CD14-positive monocyte (primary cell): ENCODE measurements at regions not wholly inside any gene's neighbourhood (a gene's known extent, or its start where the extent isn't known, plus 50 kb on each side); places are given as distances from the start of the nearest gene placed in this dataset.

Experiments used
- DNase-seq, 3 donors: peaks; one replicate each; pipeline ENCODE4 v3.0.0-alpha.2; 2011 to 2022
- H2AFZ ChIP-seq: 2 replicates; pipeline ENCODE4 v1.6.0; 2012; ENCODE audit warnings: mild to moderate bottlenecking, low read depth, low read length, inconsistent platforms; ENCODE audit not compliant: insufficient read depth, poor library complexity, severe bottlenecking
- H3K27ac ChIP-seq, 2 donors: 1 replicate in 1 of 2; 2 replicates in 1 of 2; pipeline ENCODE4 v1.5.1; 2012 to 2013; ENCODE audit warnings: low read length in 2 of 2, control low read depth in 1 of 2, inconsistent platforms in 1 of 2, low read depth in 1 of 2, mild to moderate bottlenecking in 1 of 2
- H3K27me3 ChIP-seq, 2 donors: one replicate each; pipeline versions ENCODE4 v1.6.0 to v1.6.1; 2011 to 2013; ENCODE audit warnings: low read length in 2 of 2; ENCODE audit not compliant: control insufficient read depth in 2 of 2, insufficient read depth in 2 of 2
- H3K36me3 ChIP-seq, 2 donors: replicated peaks in 1 of 2; 1 replicate in 1 of 2; 2 replicates in 1 of 2; pipeline versions ENCODE4 v1.5.1 to v1.6.1; 2012 to 2013; ENCODE audit warnings: low read length in 2 of 2, control low read depth in 1 of 2, inconsistent platforms in 1 of 2, mild to moderate bottlenecking in 1 of 2; ENCODE audit not compliant: insufficient read depth in 2 of 2, control insufficient read depth in 1 of 2
- H3K4me1 ChIP-seq, 2 donors: 1 replicate in 1 of 2; 2 replicates in 1 of 2; pipeline versions ENCODE4 v1.5.1 to v1.6.1; 2012 to 2013; ENCODE audit warnings: low read length in 2 of 2, control low read depth in 1 of 2, inconsistent platforms in 1 of 2, mild to moderate bottlenecking in 1 of 2, moderate library complexity in 1 of 2; ENCODE audit not compliant: insufficient read depth in 2 of 2, control insufficient read depth in 1 of 2
- H3K4me2 ChIP-seq: replicated peaks from 2 replicates; pipeline ENCODE3; 2012; ENCODE audit warnings: low read length, moderate library complexity, mild to moderate bottlenecking; ENCODE audit not compliant: poor library complexity, severe bottlenecking; ENCODE audit errors: extremely low read depth
- H3K4me3 ChIP-seq, 3 experiments: fragments of 200-600 bp in 1 of 3; sonication (generic) in 1 of 3; replicated peaks in 1 of 3; 1 replicate in 2 of 3; 2 replicates in 1 of 3; pipeline ENCODE4 v1.5.1; 2011 to 2013; ENCODE audit warnings: low read length in 3 of 3, mild to moderate bottlenecking in 3 of 3, control low read depth in 2 of 3, low read depth in 2 of 3, inconsistent platforms in 1 of 3, moderate library complexity in 1 of 3
- H3K79me2 ChIP-seq: 2 replicates; pipeline ENCODE4 v1.6.0; 2012; ENCODE audit warnings: mild to moderate bottlenecking, control low read depth, inconsistent platforms, low read length, moderate library complexity; ENCODE audit not compliant: insufficient read depth
- H3K9ac ChIP-seq: 2 replicates; pipeline ENCODE4 v1.6.0; 2017; ENCODE audit warnings: low read length, mild to moderate bottlenecking; ENCODE audit not compliant: insufficient read depth, poor library complexity, severe bottlenecking
- H3K9me3 ChIP-seq, 2 donors: replicated peaks in 1 of 2; 1 replicate in 1 of 2; 2 replicates in 1 of 2; pipeline versions ENCODE4 v1.5.1 to v1.6.1; 2012 to 2013; ENCODE audit warnings: low read length in 2 of 2, control low read depth in 1 of 2; ENCODE audit not compliant: control insufficient read depth in 1 of 2, insufficient read depth in 1 of 2
- H4K20me1 ChIP-seq: 2 replicates; pipeline ENCODE4 v1.6.0; 2012; ENCODE audit warnings: mild to moderate bottlenecking, low read length, control low read depth, moderate library complexity; ENCODE audit not compliant: insufficient read depth
- H3K27ac Mint-ChIP-seq, 7 donors: one replicate each; pipeline ENCODE4 v1.8.0; 2020; ENCODE audit warnings: mild to moderate bottlenecking in 7 of 7, mixed read lengths in 7 of 7, moderate library complexity in 6 of 7, inconsistent platforms in 2 of 7
- H3K27me3 Mint-ChIP-seq, 3 donors: one replicate each; pipeline ENCODE4 v1.8.0; 2021 to 2022; ENCODE audit warnings: low read depth in 3 of 3, mild to moderate bottlenecking in 3 of 3, mixed read lengths in 3 of 3, moderate library complexity in 3 of 3, inconsistent platforms in 1 of 3
- H3K36me3 Mint-ChIP-seq, 2 donors: one replicate each; pipeline ENCODE4 v1.8.0; 2020; ENCODE audit warnings: mixed read lengths in 2 of 2, inconsistent platforms in 1 of 2, mild to moderate bottlenecking in 1 of 2
- H3K4me1 Mint-ChIP-seq: one replicate; pipeline ENCODE4 v1.8.0; 2020; ENCODE audit warnings: mild to moderate bottlenecking, mixed read lengths
- H3K4me3 Mint-ChIP-seq, 2 donors: one replicate each; pipeline ENCODE4 v1.8.0; 2020; ENCODE audit warnings: mild to moderate bottlenecking in 2 of 2, mixed read lengths in 2 of 2, moderate library complexity in 1 of 2
- H3K9me3 Mint-ChIP-seq, 7 donors: one replicate each; pipeline ENCODE4 v1.8.0; 2020 to 2022; ENCODE audit warnings: mixed read lengths in 7 of 7, mild to moderate bottlenecking in 6 of 7, moderate library complexity in 6 of 7, inconsistent platforms in 2 of 7
- WGBS: methylation state at CpG from one replicate; pipeline ENCODE4 v1.1.5; 2013; ENCODE audit warnings: missing lambda C conversion rate; ENCODE audit not compliant: insufficient coverage; 5-methylcytosine and 5-hydroxymethylcytosine counted together
- intact Hi-C, 2 donors: fragments of 100-400 bp; cut with micrococcal nuclease; formaldehyde crosslinking; loops; one replicate each; pipeline versions ENCODE4 v1.15.0 to v1.15.1; 2023
- TF ChIP-seq, protein P1 (sequence below): fragments of 200-600 bp; IDR thresholded peaks from one replicate; pipeline ENCODE4 v1.8.0; 2022; ENCODE audit warnings: antibody characterized with exemption, mild to moderate bottlenecking

DNA sequence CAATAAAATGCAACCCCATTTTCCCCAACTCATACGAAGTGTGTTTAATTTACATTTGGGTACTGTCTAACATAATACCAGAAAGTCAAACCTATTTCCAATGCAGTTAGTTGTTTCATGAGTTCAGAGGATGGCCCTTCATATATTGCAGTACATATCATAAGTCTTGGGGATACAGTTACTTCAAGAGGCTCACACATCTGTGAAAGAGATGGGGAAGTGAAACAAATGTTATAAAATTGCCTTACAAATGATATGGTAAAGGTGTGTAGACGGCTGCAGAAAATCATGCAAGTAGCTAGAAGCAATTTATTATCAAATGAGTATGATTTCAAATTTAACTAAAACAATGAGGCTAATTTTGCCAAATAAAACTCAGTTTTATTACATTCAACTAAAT lies 219.0 kb upstream of the CDH12 start:
- Mint-ChIP-seq H3K4me3 (no peak overlapping the region), H3K27me3 (peaks cover 0 to 2% (median 0%) of the 10 kb centered on the region in 3 donors), H3K27ac (no peak overlapping the region), H3K4me1 (no peaks in the 10 kb centered on the region), H3K9me3 (peaks cover 0 to 9% (median 0%) of the 10 kb centered on the region in 7 donors), H3K36me3 (no peaks in the 10 kb centered on the region)
- Histone ChIP-seq H3K27me3 (no peaks in the 10 kb centered on the region), H3K4me1 (no peaks in the 10 kb centered on the region), H3K4me3 (no peak overlapping the region), H3K27ac (no peak overlapping the region), H2AFZ (no peak overlapping the region), H3K4me2 (no peak overlapping the region), H3K36me3 (no peaks in the 10 kb centered on the region), H3K9ac (no peak overlapping the region), H3K9me3 (peaks cover 3 to 7% of the 10 kb centered on the region in 2 donors), H4K20me1 (no peaks in the 10 kb centered on the region), H3K79me2 (no peaks in the 10 kb centered on the region)
- DNase-seq = no peak
- WGBS = no CpG with 5 or more reads among the region's 2 CpGs
- TF ChIP-seq, protein P1, sequence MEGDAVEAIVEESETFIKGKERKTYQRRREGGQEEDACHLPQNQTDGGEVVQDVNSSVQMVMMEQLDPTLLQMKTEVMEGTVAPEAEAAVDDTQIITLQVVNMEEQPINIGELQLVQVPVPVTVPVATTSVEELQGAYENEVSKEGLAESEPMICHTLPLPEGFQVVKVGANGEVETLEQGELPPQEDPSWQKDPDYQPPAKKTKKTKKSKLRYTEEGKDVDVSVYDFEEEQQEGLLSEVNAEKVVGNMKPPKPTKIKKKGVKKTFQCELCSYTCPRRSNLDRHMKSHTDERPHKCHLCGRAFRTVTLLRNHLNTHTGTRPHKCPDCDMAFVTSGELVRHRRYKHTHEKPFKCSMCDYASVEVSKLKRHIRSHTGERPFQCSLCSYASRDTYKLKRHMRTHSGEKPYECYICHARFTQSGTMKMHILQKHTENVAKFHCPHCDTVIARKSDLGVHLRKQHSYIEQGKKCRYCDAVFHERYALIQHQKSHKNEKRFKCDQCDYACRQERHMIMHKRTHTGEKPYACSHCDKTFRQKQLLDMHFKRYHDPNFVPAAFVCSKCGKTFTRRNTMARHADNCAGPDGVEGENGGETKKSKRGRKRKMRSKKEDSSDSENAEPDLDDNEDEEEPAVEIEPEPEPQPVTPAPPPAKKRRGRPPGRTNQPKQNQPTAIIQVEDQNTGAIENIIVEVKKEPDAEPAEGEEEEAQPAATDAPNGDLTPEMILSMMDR = no peak
- intact Hi-C loops = no loop called here

DNA sequence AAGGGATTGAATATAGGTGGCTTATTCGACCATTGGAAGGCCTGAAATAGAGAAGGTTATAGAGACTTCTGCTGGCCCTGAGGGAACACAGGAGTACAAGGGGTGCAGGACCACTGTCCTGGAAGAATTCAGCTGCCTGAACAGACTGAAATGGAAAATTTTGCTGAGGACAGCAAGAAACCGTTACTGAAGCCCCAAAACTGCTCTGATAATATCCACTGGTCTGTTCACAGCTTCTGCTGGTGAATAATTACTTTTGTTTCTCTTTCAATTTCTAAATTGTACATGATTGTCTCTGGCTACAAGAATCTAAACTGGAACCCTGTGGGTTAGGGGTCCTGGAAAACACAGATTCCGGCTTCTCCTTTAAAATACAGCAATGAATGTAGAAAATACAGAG lies 218.5 kb upstream of the CDH12 start:
- H3K36me3 Mint-ChIP-seq = no peaks in the 10 kb centered on the region
- no peaks in the 10 kb centered on the region for H3K27me3 ChIP-seq
- WGBS = no CpG with 5 or more reads among the region's 3 CpGs
- no peak overlapping the region for H3K27ac Mint-ChIP-seq
- intact Hi-C loops = no loop called here
- H3K4me3 Mint-ChIP-seq = no peak overlapping the region
- no peaks in the 10 kb centered on the region for H3K4me1 ChIP-seq
- H3K9ac ChIP-seq = no peak overlapping the region
- H3K9me3 ChIP-seq = peaks cover 3 to 7% of the 10 kb centered on the region in 2 donors
- no peak overlapping the region for H3K4me3 ChIP-seq
- H3K27me3 Mint-ChIP-seq = peaks cover 0 to 2% (median 1%) of the 10 kb centered on the region in 3 donors
- H3K79me2 ChIP-seq = no peaks in the 10 kb centered on the region
- H4K20me1 ChIP-seq = no peaks in the 10 kb centered on the region
- H3K4me1 Mint-ChIP-seq = no peaks in the 10 kb centered on the region
- DNase-seq = no peak
- TF ChIP-seq, protein P1 = no peak
- no peaks in the 10 kb centered on the region for H3K36me3 ChIP-seq
- no peak overlapping the region for H3K27ac ChIP-seq
- peaks cover 0 to 9% (median 0%) of the 10 kb centered on the region in 7 donors for H3K9me3 Mint-ChIP-seq
- H2AFZ ChIP-seq = no peak overlapping the region
- no peak overlapping the region for H3K4me2 ChIP-seq
